ENCODE measurements at regions not wholly inside any gene's neighbourhood (a gene's known extent, or its start where the extent isn't known, plus 50 kb on each side); places are given as distances from the start of the nearest gene placed in this dataset.

DNA sequence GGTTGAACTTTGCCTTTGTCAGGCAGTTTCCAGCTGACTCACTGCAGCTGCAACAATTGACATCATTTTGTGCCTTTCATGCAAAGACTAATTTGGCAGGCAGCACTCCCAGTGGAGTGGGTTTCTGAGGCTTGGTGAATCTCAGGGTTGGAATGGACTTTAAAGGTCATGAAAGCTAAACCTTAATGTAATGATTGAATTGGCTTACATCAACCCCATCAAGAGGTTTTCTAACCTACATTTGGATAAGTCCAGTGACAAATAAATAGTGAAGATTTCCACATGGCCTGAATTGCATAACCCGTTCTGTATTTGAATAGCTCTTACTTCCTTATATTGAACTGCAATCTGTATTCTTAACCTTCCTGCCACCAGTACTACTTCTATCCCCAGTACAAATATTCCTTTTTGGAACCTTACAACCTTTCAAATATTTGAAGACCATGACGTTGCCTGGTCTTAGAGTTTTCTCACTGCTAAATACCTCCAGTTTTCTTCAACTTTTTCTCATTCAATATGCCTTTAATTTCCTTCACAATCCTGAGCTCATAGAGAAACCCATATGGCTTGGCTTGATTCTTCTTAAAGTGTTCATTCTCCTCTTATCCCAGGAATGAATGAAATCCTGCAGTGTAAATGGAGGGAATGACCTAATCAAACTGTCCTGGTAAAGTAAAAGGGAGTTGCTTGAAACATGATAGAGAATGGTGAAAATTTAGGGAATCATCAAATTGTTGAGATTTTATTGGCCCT is 168.1 kb upstream of the NOVA1 start:
- H4K20me1 ChIP-seq (ENCODE audit: control insufficient read depth, extremely low read depth, insufficient read depth, low read length), result no peaks in the 10 kb centered on the region
- TF ChIP-seq, protein P1, sequence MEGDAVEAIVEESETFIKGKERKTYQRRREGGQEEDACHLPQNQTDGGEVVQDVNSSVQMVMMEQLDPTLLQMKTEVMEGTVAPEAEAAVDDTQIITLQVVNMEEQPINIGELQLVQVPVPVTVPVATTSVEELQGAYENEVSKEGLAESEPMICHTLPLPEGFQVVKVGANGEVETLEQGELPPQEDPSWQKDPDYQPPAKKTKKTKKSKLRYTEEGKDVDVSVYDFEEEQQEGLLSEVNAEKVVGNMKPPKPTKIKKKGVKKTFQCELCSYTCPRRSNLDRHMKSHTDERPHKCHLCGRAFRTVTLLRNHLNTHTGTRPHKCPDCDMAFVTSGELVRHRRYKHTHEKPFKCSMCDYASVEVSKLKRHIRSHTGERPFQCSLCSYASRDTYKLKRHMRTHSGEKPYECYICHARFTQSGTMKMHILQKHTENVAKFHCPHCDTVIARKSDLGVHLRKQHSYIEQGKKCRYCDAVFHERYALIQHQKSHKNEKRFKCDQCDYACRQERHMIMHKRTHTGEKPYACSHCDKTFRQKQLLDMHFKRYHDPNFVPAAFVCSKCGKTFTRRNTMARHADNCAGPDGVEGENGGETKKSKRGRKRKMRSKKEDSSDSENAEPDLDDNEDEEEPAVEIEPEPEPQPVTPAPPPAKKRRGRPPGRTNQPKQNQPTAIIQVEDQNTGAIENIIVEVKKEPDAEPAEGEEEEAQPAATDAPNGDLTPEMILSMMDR (optimal IDR thresholded peaks at IDR 0.05 in 1 of 3, IDR thresholded peaks at IDR 0.05 in 1 of 3, conservative IDR thresholded peaks at IDR 0.05 in 1 of 3; ENCODE audit: extremely low read depth in 1 of 3, insufficient read depth in 2 of 3, low read length in 3 of 3), result no peak
- no peak for TF ChIP-seq EZH2 (IDR thresholded peaks at IDR 0.05; ENCODE audit: low read length)
- no peak overlapping the region for H3K4me2 ChIP-seq (ENCODE audit: control insufficient read depth, extremely low read depth, insufficient read depth, low read depth, low read length)
- dilution Hi-C loops (cut with MboI; ENCODE audit: extremely low pct_ligation_motif_present, low sequenced_read_pairs), result no loop called here
- H3K27me3 ChIP-seq (ENCODE audit: control insufficient read depth, extremely low read depth, insufficient read depth, low read length), result no peaks in the 10 kb centered on the region
- H3K4me1 ChIP-seq (ENCODE audit: control insufficient read depth, extremely low read depth, insufficient read depth, low read length), result no peaks in the 10 kb centered on the region
- H3K79me2 ChIP-seq (ENCODE audit: control insufficient read depth, insufficient read depth, low read length), result no peaks in the 10 kb centered on the region
- H3K4me3 ChIP-seq (ENCODE audit: control insufficient read depth in 2 of 3, extremely low read depth in 1 of 3, insufficient read depth in 2 of 3, low read depth in 1 of 3, low read length in 3 of 3), result no peak overlapping the region
- no peak for DNase-seq (ENCODE audit: low read depth, low spot score)
- no peak overlapping the region for H3K27ac ChIP-seq (ENCODE audit: control insufficient read depth, insufficient read depth, low read length)
- no peak overlapping the region for H3K9ac ChIP-seq (ENCODE audit: control insufficient read depth, extremely low read depth, insufficient read depth, low read length)
- H2AFZ ChIP-seq (ENCODE audit: control insufficient read depth, low read length), result no peak overlapping the region
- H3K9me3 ChIP-seq (ENCODE audit: control insufficient read depth, low read depth, low read length), result no peaks in the 10 kb centered on the region
- H3K36me3 ChIP-seq (ENCODE audit: control insufficient read depth in 2 of 2, extremely low read depth in 1 of 2, insufficient read depth in 2 of 2, low read length in 2 of 2), result no peaks in the 10 kb centered on the region
- FAIRE-seq, result no peak
- no peaks in the 10 kb centered on the region for H3K9me1 ChIP-seq (ENCODE audit: control insufficient read depth, extremely low read depth, insufficient read depth, low read length)

DNA sequence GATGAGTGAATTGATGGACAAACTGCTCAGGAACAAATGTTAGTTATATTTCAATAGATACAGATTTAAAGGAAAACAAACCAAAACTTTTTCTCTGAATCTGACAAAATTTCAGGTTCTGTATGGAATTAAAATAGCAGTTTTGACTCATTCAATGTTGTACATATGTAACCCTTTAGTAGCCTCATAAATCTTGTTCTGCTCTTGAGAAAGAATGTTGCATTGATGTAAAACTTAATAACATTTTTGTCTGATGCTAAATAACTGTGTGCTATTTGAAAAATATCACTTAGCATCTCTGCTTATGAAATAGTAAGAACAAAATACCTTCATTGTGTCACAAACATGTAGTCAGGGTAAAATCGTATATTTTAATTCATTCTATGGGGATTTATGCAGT is 168.9 kb upstream of the NOVA1 start:
- Histone ChIP-seq H3K9me3 (ENCODE audit: control insufficient read depth, low read depth, low read length) (no peaks in the 10 kb centered on the region), H4K20me1 (ENCODE audit: control insufficient read depth, extremely low read depth, insufficient read depth, low read length) (no peaks in the 10 kb centered on the region), H3K9me1 (ENCODE audit: control insufficient read depth, extremely low read depth, insufficient read depth, low read length) (no peaks in the 10 kb centered on the region), H3K4me1 (ENCODE audit: control insufficient read depth, extremely low read depth, insufficient read depth, low read length) (no peaks in the 10 kb centered on the region), H3K27me3 (ENCODE audit: control insufficient read depth, extremely low read depth, insufficient read depth, low read length) (no peaks in the 10 kb centered on the region), H3K4me2 (ENCODE audit: control insufficient read depth, extremely low read depth, insufficient read depth, low read depth, low read length) (no peak overlapping the region), H2AFZ (ENCODE audit: control insufficient read depth, low read length) (no peak overlapping the region), H3K4me3 (ENCODE audit: control insufficient read depth in 2 of 3, extremely low read depth in 1 of 3, insufficient read depth in 2 of 3, low read depth in 1 of 3, low read length in 3 of 3) (no peak overlapping the region), H3K79me2 (ENCODE audit: control insufficient read depth, insufficient read depth, low read length) (no peaks in the 10 kb centered on the region), H3K27ac (ENCODE audit: control insufficient read depth, insufficient read depth, low read length) (no peak overlapping the region), H3K9ac (ENCODE audit: control insufficient read depth, extremely low read depth, insufficient read depth, low read length) (no peak overlapping the region), H3K36me3 (ENCODE audit: control insufficient read depth in 2 of 2, extremely low read depth in 1 of 2, insufficient read depth in 2 of 2, low read length in 2 of 2) (no peaks in the 10 kb centered on the region)
- DNase-seq (ENCODE audit: low read depth, low spot score) (no peak), FAIRE-seq (no peak)
- dilution Hi-C loops (cut with MboI; ENCODE audit: extremely low pct_ligation_motif_present, low sequenced_read_pairs), result no loop called here
- TF ChIP-seq EZH2 (IDR thresholded peaks at IDR 0.05; ENCODE audit: low read length), result no peak
- TF ChIP-seq, protein P1 (optimal IDR thresholded peaks at IDR 0.05 in 1 of 3, IDR thresholded peaks at IDR 0.05 in 1 of 3, conservative IDR thresholded peaks at IDR 0.05 in 1 of 3; ENCODE audit: extremely low read depth in 1 of 3, insufficient read depth in 2 of 3, low read length in 3 of 3), result no peak

Data from keratinocyte (primary cell).